GM13977 (cell line): ENCODE measurements at regions not wholly inside any gene's neighbourhood (a gene's known extent, or its start where the extent isn't known, plus 50 kb on each side); places are given as distances from the start of the nearest gene placed in this dataset.

Experiments
- DNase-seq: peaks from one replicate; pipeline ENCODE4 v3.0.0; 2012; ENCODE audit warnings: low spot score
- CTCF ChIP-seq: IDR thresholded peaks from 2 replicates; pipeline ENCODE4 v1.5.1; 2012; ENCODE audit warnings: mild to moderate bottlenecking, control low read depth; ENCODE audit not compliant: insufficient read depth; ENCODE audit errors: extremely low read depth, missing control alignments
- in situ Hi-C: fragments of 300-500 bp; cut with MboI; formaldehyde crosslinking; loops from one replicate; pipeline ENCODE4 v1.12.0; 2022; ENCODE audit warnings: low sequenced_read_pairs, low pct_unique_long_range_greater_than_20kb, mixed read lengths, inconsistent platforms; ENCODE audit not compliant: unreplicated experiment

- DNase-seq, result no peak
- in situ Hi-C loops, result no loop called here
- TF ChIP-seq CTCF, result no peak
Observed at GRCh38 chr9:38298503-38298902, 94.0 kb upstream of the ALDH1B1 start.

DNA sequence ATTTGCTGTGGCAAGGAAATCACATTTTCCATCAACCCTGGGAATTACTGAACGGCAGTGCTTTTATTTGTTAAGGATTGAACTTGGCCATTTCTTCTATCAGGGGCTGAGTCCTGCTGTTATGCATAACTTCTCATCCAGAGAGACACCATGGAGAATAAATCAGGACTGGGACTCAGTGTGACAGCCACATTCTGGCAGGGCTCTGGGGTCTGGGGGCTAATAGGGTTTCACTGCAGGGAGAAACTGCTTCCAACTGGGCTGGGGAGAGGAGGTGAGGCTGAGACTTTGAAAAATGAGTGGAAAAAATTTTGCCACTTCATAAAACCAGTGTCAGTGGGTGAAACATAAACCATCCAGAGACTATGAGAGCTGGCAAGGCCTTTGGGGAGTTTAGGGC, 95.7 kb upstream of the ALDH1B1 start:
- DNase-seq, result no peak
- no peak for TF ChIP-seq CTCF
- in situ Hi-C loops, result no loop called here

DNA sequence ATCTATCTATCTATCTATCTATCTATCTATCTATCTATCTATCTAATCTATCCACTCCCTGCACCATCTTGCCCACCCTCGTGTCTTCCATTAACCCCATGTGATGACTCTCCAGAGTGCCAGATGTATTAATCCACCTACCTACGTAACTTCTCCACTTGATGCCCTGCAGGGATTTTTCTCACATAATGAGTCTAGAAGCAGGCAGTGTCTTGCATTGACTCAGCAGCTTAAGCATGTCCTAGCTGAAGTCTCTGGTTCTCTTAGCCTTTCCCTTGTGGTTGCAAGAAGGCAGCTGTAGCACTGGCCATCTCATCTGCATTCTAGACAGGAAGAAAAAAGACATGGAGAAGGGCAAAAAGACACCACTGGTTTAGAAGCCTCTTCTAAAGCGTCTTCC, 96.7 kb upstream of the ALDH1B1 start:
- in situ Hi-C loops, result no loop called here
- no peak for TF ChIP-seq CTCF
- DNase-seq, result no peak

DNA sequence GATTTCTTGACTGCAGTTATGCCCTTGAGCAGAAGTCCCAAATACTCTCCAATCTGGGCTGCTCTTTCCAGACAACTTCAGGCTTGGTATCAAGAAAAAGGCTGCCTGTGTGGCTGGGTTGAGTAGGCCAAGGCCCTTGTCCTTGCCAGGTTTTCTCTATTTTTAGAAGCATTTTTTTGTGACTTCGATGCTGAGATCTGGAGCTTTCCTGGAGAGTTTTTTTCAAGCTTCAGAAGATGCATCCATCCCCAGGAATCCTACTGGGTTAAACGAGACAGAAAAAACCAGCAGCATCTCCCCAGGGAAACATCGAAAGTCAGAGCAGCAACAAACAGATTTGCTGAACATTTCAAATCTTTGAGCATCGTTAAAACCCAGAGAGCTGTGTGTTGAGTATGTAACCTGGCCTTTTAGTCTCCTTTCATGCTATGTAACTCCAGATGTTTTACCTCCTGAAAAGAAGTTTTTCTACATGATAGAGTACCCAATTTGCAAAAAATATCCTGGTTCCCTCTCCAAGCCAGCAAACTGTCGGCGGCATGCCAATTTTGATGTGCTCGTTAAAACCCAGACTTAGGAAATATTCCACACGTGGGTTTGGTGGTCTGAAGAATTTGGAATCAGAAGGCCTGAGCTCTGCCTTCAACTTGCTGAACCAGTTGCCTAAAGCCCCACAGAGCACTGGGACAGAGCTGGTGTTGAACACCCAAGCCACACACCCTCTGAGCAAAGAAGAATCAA, 98.1 kb upstream of the ALDH1B1 start:
- DNase-seq, result no peak
- in situ Hi-C loops, result no loop called here
- TF ChIP-seq CTCF, result no peak

- DNase-seq, result no peak
- in situ Hi-C loops, result no loop called here
- no peak for TF ChIP-seq CTCF
Observed at GRCh38 chr9:38293022-38293421, 99.5 kb upstream of the ALDH1B1 start.

- in situ Hi-C loops, result no loop called here
- TF ChIP-seq CTCF, result no peak
- DNase-seq, result no peak
Observed at GRCh38 chr9:38292480-38292879, 100.0 kb upstream of the ALDH1B1 start.
